Stimulated activated CD4-positive, alpha-beta T cell treated with anti-CD3 and anti-CD28 coated beads, Interleukin-2, amount 100 ng/mL, for 4 hours (primary cell): ENCODE measurements at regions not wholly inside any gene's neighbourhood (a gene's known extent, or its start where the extent isn't known, plus 50 kb on each side); places are given as distances from the start of the nearest gene placed in this dataset.

Source experiments
- DNase-seq: peaks from one replicate; pipeline ENCODE4 v3.0.0-alpha.2; 2020; ENCODE audit warnings: low read depth

GRCh38 chr2:2926009-2926857 lies 451.4 kb downstream of the EIPR1 start:
- no peak for DNase-seq

DNA sequence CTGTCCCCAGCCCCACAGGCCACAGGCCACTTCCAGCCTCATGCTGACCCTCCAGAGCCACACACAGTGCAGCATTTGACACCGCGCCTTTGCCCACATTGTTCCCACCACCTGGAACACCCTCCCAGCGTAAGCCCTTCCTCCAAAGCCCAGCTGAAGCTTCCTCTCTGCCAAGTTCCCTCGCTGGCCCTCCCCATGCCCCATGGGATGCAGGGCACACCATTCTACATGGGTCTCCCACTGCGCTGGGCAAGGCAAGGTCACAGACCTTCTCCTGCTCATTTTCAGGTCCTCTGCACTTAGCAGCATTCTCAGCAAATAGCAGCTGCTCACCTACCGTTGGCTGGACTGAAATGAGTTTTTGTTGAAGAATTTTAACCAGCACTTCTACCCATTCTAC lies 455.5 kb downstream of the EIPR1 start:
- no peak for DNase-seq

DNA sequence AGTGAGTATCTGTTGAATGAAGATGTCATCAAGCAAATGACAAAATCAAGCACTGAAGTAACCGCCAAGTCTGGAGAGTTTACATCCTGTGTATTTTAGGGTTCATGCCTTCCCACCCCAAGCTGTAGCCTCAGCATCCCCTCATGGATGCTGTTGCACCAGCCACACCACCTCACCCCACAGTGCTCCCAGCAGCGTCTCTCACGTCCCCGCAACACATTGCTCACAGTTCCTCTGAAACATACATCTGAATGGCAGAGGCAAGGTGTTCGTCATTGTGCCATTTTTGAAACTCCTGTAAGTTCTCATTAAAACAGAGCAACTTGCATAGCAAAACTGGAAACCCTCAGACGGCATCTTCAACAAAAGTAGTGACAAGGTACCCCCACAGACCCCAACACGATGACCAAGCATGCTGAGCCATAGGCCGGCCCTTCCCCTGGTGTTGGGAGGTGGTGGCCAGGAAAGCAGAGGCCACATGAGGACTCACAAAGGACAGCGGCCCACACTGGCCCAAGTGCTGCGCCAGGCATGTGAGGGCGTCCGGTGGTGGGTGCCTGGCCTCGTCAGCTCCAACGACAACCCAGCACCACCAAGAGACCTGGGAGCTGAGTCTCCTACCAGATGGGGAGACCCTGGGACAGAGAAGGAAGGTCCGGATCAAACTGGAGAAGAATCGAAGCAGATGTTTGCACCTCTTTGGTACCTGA lies 456.5 kb downstream of the EIPR1 start:
- DNase-seq: no peak

DNA sequence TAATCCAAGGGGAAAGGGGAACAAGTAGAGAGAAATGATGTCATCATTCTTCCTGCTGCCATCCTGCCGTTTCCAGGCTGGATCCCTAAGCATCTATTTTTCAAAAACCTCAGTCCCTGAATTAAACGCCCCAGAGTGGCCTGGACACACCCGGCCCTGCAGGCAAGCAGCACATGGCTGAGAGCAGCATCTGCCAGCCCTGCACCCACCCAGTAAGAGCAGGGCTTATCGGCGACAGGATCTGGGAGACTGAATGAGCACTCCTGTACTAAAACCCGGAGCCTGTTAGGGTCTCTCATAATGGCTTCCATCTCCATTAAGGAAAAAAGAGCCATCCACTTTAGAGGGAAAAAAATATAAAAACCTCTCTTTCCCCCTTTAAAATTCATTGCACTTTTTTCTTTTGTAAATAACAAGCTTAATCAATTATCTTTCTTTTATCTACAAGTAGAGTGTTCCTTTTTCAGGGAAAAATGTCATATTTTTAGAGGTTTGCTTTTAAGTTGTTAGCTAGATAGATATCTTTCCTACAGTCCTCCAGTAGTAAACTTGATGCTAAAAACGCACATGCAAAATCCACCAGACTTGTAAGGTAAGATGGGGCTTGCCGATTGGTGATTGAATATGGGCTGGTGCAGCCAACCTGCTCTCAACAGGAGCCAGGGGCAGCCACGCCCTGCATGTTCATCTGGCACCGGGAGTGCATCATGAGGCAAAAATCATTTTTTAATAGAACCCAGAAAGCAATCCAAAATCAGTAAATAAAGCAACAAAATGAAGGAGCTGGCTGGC lies 457.8 kb downstream of the EIPR1 start:
- no peak for DNase-seq

GRCh38 chr2:2919026-2919425 lies 458.6 kb downstream of the EIPR1 start:
- no peak for DNase-seq

DNA sequence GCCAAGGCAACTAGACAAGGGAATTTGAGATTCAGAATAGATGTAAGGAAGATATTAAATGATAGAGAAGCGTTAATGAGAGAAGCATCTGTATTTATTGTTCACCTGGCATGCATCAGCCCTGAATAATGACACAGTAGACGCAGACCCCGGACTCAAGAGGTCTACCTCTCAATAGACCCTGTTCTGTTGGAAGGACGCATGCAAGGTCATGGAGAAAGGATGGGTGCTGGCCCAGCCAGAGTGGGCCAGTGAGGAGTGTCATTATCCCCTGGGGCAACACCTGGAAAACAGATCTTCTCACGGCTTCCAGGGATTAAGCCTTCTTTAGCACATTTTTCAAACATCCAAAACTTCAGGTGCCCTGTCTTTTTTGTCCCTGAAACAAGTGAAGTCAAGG lies 461.0 kb downstream of the EIPR1 start:
- DNase-seq: no peak

GRCh38 chr2:2914252-2914651 lies 463.4 kb downstream of the EIPR1 start:
- DNase-seq: no peak

- DNase-seq: no peak
Observed at GRCh38 chr2:2913601-2914120, 464.0 kb downstream of the EIPR1 start.

- no peak for DNase-seq
Observed at GRCh38 chr2:2912731-2913130, 464.9 kb downstream of the EIPR1 start.

GRCh38 chr2:2912293-2912692 lies 465.3 kb downstream of the EIPR1 start:
- no peak for DNase-seq

- no peak for DNase-seq
Observed at GRCh38 chr2:2910259-2910658, 467.4 kb downstream of the EIPR1 start.

- no peak for DNase-seq
Observed at GRCh38 chr2:2909086-2910035, 468.3 kb downstream of the EIPR1 start.

GRCh38 chr2:2906091-2906490 lies 471.5 kb downstream of the EIPR1 start:
- DNase-seq: no peak

DNA sequence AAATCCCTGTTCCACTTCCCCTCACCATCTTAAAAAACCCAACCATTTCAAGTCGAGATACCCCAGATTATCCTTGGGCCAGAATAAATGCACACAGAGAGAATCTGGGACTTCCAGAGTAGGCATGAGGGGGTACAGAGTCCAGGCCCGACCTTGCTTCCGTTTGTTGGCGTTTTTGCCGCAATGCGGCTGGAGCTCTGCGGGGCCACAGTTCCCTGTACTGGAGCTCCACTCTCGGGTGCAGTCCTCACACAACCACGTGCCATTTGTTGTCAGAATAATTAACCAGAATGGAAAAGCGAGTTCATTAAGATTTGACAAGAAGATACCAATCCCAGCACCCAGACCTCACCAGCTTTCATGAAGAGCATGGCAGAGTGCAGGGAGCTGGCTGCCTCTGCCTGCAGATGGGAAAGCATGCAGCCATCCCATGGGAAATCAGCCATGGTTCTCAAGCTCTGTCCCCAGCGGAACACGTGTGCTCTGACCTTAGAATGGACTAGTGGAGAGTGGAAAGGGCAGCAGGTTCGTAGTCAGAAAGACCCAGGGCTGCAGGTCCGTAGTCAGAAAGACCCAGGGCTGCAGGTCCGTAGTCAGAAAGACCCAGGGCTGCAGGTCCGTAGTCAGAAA lies 472.8 kb downstream of the EIPR1 start:
- DNase-seq: no peak

DNA sequence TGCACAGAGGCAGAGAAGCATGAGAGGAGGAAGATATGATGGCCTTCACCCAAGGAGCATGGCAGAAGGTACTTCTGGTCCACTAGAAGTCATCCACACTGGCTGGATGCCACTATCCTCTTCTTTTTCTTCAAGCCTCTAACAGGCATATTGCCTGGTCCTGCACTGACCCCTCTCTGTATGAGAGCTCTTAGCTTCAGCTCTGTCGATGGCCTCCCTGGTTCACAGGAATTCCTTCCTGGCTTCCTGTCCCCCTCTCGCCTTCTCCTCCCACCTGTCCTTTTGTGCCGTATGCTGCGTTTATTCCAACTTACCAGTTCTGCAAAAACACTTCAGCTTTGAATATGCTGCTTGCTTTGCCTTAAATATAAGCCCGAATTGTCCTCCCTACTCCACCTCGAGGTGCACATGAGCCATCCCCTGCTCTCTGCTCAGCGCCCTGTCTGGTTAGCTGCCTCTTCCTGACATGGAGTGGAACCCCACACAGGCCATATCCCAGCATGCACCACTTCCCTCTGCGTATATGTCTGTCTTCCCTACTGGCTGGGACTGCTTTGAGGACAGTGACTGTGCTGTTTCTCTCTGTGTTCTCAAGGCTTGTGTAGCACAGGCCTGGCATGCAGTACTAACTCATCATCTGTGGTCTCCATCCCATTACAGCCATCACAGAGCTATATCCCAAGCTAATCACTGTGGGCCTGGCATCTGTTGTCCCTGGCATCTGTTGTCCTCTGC lies 474.9 kb downstream of the EIPR1 start:
- no peak for DNase-seq

DNA sequence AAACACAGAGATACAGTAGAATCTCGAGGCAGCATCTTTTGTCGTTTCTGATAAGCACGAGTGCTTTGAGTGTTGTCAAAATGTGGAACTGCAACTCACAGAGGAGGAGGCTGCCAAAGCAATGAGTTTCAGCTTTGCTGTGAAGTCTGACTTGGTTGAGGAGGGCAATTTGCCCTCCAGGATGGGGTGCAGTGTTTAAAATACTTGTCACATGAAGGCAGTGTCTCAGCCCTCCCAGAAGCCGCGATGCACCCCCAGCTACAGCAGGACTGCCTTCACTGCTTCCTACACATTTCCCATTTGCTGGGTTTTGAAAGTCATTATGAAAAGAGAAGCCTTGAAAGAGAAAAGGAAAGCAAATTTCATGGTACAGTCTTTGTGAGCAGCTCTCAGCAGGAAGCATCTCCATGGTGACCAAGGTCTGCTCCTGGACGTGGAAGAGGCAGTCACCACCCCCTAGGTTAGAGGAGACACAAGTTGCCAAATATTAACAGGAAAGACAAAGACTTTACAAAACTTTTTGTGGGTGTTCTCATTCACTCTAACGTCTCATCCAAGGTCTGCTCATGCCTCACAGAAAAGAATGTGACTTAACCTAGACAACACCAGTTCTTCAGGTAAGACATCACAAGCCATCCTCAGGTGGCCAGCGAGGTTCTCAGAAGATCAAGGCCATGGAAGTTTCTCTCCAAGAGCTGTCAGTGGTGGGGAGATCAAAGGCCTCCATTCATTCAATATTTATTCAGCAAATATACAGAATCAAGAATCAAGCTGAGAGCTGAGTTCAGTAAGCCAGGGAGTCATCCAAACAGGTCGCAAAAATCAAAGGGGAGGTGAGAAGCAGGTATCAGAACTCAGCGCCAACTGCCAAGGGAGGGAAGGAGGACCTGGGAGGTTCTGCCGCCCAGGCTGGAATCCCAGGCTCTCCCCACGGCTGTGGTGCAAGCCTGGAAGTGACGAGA lies 476.0 kb downstream of the EIPR1 start:
- no peak for DNase-seq

GRCh38 chr2:2899826-2900225 lies 477.8 kb downstream of the EIPR1 start:
- no peak for DNase-seq

GRCh38 chr2:2898744-2899143 lies 478.9 kb downstream of the EIPR1 start:
- DNase-seq: no peak

DNA sequence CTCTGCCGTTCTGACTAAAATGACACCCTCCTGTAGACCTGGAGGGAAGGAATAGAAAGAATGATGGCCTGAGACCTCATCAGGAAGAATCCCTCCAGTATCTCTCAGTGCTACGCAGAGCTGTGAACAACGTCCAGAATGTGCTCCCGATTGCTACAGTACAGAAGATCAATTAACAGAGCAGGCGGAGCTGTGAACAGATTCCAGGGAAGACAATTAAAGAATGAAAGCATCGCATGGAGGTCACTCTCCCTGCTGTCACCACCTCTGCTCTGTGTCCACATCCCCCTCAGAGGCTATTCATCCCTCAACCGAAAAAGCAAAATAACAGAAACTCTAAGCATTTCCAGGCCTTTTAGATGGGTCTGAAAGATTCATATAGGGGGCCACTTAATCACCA lies 481.0 kb downstream of the EIPR1 start:
- DNase-seq: no peak
